IPS-18c (cell line): ENCODE measurements at regions not wholly inside any gene's neighbourhood (a gene's known extent, or its start where the extent isn't known, plus 50 kb on each side); places are given as distances from the start of the nearest gene placed in this dataset.

Experiments used
- H3K4me3 ChIP-seq: 2 replicates; pipeline ENCODE4 v1.7.0; 2013; ENCODE audit warnings: low read depth, mild to moderate bottlenecking, low read length, moderate library complexity; ENCODE audit not compliant: insufficient read depth
- H3K9me3 ChIP-seq: one replicate; pipeline ENCODE4 v1.6.1; 2013; ENCODE audit warnings: mild to moderate bottlenecking, low read length, moderate library complexity; ENCODE audit not compliant: control insufficient read depth, insufficient read depth

DNA sequence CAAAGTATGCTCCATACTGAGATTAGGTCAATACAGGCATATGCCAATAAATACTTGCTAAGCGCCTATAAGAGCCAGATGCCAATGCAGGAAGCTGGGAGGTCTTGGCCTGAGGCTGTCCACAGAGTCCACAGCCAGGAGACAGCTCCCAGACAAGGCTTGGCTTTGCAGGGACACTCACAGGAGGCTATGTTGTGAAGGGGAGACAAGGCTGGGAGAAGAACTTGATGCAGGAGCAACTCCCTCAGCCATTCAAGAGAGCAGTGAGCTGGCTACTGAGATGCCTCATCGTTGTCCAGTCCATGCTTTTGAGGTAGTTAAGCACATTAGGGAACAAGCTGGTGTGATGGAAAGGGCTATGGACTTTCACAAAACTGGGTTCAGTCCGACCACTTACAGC is 891.5 kb downstream of the TBC1D22A start:
- Histone ChIP-seq H3K4me3 (no peak overlapping the region), H3K9me3 (peaks cover 18% of the 10 kb centered on the region)

- peaks cover 19% of the 10 kb centered on the region for H3K9me3 ChIP-seq
- H3K4me3 ChIP-seq: no peak overlapping the region
These were observed 889.0 kb downstream of the TBC1D22A start for GRCh38 chr22:47651216-47651987.

DNA sequence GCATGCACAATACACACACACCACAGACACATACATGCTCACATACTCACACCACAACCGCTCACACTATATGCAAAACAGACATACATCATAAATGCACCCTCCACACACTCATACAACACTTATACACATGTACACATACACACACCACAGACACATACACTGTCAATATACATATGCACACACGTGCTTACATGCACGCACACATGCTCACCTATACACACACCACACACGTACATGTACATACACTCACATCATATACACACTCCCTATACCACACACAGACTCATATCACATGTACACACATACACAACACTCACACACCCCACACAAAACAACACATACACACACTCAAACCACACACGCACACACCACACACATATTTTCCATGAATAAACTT is 885.3 kb downstream of the TBC1D22A start:
- Histone ChIP-seq H3K9me3 (peaks cover 11% of the 10 kb centered on the region), H3K4me3 (no peak overlapping the region; the same call in 1 of the 2 replicates)

DNA sequence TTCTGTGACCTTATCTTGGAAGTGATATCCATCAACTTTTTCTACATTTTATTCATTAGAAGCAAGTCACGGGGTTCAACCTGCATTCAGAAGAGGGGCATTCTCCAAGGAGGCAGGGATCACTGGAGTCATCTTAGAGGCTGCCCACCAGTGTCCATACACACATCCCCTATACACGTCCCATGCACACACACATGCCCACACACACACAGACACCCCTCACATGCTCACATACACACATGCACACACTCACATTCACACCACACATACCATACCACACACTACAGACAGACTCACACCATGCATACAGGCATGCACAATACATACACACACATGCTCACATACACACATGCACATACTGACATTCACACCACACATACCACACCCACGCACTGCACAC is 884.7 kb downstream of the TBC1D22A start:
- Histone ChIP-seq H3K4me3 (no peak overlapping the region), H3K9me3 (peaks cover 11% of the 10 kb centered on the region)

- H3K4me3 ChIP-seq: no peak overlapping the region
- peaks cover 11% of the 10 kb centered on the region for H3K9me3 ChIP-seq
These were observed 883.5 kb downstream of the TBC1D22A start for GRCh38 chr22:47645923-47646322.

DNA sequence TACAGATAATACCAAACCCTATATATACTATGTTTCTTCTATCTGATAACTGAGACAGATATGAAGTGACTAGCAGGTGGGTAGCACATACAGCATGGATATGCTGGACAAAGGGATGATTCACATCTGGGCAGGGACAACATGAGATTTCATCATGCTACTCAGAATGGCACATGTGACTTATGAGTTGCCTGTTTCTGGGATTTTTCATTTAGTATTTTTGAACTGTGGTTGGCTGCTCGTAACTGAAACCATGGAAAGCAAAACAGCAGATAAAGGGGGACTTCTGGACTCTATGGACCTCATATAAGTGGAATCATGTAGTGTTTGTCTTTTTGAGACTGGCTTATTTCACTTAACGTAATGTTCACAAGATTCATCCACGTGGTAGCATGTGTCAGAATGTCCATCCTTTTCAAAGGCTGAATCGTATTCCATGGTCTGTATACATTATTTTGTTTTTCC is 883.0 kb downstream of the TBC1D22A start:
- no peak overlapping the region for H3K4me3 ChIP-seq
- peaks cover 11% of the 10 kb centered on the region for H3K9me3 ChIP-seq

DNA sequence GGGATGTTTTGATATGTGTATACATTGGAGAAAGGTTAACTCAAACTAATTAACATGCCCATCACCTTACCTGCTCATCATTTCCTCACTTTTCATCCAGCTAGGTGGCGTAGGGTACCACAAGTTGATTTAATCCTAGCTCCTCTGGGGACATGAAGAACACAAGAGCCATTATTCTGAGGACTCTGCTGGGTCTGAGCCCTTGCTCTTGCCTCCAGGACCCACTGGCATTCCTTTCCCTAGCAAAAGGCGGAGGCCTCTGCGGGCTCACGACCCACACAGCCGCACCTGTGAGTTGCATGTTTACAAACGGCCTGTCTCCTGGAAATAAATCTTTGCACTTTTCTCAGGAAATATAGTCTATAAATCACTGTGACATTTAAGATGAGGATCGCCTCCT is 871.9 kb downstream of the TBC1D22A start:
- H3K4me3 ChIP-seq: no peak overlapping the region
- H3K9me3 ChIP-seq: peaks cover 26% of the 10 kb centered on the region

- Histone ChIP-seq H3K9me3 (peaks cover 26% of the 10 kb centered on the region), H3K4me3 (no peak overlapping the region)
These were observed 870.7 kb downstream of the TBC1D22A start for GRCh38 chr22:47633111-47633510.

DNA sequence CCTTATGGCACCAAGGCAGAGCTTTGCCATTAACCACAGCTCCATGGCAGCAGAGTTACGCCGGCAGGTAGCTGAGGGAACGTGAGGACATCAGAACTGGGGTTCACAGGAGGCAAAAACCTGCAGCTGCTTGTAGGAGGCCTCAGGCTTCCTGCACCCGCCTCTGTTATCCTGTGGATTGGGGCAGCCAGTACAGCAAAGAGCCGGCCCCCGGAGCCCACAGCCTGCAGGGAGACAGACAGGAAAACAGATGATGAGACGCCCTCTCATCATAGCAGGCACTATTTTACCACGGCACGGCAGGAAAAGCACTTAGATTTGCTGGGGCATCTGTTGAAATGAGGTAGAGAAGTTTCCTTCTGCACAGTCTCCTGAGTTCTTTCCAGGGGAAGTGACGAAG is 870.3 kb downstream of the TBC1D22A start:
- Histone ChIP-seq H3K4me3 (no peak overlapping the region), H3K9me3 (peaks cover 26% of the 10 kb centered on the region)

DNA sequence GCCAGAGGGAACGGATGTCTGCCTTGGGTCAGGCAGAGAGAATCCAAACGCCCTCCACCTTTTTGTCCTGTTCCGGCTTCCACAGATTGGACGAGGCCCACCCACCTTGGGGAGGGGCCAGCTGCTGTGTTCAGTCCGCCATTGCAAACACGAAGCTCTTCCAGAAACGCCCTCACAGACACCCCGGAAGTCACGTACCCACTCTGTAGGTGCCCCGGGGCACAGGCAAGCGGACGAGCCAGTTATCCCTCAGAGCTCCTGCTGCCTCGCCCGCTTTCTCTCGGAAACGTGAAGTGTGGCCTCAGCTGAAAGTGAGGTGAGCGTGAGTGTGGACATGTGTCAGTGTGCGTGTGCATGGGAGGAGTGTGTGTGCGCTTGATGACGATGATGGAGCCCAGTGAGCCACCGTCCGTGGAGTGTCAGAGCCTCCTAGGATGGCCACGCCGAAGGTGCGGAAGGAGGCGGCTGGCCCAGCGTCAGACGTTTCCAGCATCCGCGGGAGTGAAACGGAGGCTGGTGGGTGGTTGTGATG is 869.2 kb downstream of the TBC1D22A start:
- Histone ChIP-seq H3K9me3 (peaks cover 22% of the 10 kb centered on the region), H3K4me3 (no peak overlapping the region)

GRCh38 chr22:47630741-47631534 is 868.5 kb downstream of the TBC1D22A start:
- Histone ChIP-seq H3K4me3 (no peak overlapping the region), H3K9me3 (peaks cover 20% of the 10 kb centered on the region)

DNA sequence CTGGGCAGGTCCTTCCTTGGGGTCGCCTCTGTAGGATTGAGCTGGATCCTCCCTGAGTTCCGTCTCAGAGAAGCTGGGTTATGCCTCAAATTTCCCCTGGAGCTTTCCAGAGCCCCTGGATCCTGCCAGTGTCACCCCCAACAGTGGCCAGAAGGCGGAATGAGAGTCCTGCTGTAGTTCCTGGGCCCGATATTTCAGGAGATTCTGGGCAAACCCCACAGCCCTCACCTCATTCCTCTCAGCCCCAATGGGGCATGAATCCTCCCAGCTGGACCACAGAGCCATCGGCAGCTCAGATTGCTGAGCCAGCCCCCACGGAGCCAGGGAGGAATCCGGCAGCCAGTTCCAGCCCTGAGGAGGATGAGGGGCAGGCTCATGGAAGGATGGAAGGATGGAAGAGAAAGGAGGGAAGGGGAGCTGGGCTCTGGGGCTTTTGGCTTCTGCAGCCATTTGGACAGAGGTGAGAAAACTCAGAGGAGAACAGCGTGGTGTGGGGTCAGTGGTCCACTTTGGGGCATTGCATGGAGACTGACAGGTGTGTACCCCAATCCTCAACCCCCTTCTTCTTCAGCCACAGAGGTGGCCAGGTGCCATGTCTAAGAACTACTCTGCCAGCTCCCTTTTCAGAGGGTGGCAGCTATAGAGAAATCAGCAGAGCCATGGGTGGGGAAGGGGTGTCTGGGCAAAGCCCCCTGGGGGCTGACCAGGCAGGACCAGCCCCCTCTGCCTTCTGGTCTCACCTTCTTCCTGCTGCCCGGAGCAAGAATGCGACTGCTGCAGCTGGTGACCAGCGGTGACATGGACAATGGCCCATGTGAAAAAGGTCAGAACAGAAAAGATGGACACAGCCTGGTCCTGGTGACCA is 867.6 kb downstream of the TBC1D22A start:
- Histone ChIP-seq H3K9me3 (peaks cover 23% of the 10 kb centered on the region), H3K4me3 (no peak overlapping the region)

- Histone ChIP-seq H3K9me3 (peaks cover 24% of the 10 kb centered on the region), H3K4me3 (no peak overlapping the region; the same call in 1 of the 2 replicates)
These were observed 866.8 kb downstream of the TBC1D22A start for GRCh38 chr22:47629273-47629711.

- H3K4me3 ChIP-seq: no peak overlapping the region
- peaks cover 25% of the 10 kb centered on the region for H3K9me3 ChIP-seq
These were observed 866.2 kb downstream of the TBC1D22A start for GRCh38 chr22:47628477-47629272.

DNA sequence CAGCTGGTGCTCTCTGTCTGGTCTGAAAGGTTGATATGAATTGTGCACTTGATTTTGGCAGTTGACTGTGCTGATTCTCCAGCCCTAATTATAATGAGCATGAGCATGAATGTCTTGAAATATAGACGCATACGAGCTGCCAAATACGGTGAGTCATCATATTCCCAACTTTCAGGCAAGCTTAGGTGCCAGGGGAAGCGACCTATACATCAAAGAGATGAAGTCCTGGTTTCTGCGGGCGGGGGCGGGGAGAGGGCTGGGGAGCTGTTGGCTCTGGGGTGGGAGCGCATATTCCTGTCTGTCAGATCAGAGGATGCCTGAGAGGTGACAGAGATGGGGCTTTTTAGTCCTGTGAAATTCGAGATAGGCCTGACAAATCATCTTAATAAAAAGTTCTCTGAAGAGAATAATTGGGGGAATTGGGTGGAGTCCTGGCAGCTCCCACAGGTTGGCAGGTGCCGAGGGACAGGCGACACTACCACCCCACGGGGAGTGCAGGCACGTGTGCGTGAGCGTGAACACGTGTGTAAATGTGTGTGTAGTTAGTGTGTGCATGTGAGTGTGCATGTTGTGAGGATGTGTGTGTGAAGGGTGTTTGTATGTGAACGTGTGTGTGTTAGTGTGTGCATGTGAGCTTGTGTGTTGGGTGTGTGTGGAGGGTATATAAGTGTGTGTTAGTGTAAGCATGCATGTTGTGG is 865.3 kb downstream of the TBC1D22A start:
- Histone ChIP-seq H3K9me3 (peaks cover 27% of the 10 kb centered on the region), H3K4me3 (no peak overlapping the region; the same call in 1 of the 2 replicates)
